GM18511 (cell line): ENCODE measurements at regions not wholly inside any gene's neighbourhood (a gene's known extent, or its start where the extent isn't known, plus 50 kb on each side); places are given as distances from the start of the nearest gene placed in this dataset.

Experiments used
- ATAC-seq: cut with Tn5 transposase; IDR thresholded peaks from one replicate; pipeline ENCODE4 v1.9.1; 2021; ENCODE audit warnings: mild to moderate bottlenecking, moderate library complexity; ENCODE audit not compliant: unreplicated experiment

DNA sequence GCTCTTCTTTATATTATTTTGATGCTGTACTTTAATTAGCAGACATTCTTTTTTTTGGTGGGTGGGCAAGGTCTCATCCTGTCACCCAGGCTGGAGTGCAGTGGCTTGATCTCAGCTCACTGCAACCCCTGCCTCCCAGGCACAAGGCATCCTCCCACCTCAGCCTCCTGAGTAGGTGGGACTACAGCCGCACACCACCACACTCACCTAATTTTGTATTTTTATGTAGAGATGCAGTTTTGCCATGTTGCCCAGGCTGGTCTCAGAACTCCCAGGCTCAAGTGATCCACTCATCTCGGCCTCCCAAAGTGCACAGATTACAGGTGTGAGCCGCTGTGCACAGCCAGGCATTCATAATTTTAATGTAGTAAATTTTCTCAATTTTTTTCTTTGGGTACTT, 608.1 kb downstream of the ZNF385D start:
- ATAC-seq, result no peak

GRCh38 chr3:21142031-21142430, 609.0 kb downstream of the ZNF385D start:
- no peak for ATAC-seq

- ATAC-seq, result no peak
Measured at GRCh38 chr3:21140785-21141184, 610.2 kb downstream of the ZNF385D start.

DNA sequence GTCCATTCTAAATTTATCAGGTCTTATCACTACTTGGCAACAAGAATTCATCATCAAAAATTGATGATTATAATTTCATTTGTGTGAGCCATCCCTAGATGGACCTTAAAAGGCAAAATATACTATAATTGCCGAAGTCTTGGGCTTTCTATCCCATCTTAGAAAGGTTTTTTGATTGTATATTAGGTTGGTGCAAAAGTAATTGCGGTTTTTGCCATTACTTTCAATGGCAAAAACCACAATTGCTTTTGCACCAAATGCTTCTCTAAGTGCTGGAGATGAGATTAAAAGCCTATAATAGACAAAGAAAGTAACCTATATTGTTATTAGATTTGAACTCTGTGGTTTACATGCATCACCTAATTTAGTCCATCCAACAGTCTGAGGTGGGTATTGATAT, 612.9 kb downstream of the ZNF385D start:
- no peak for ATAC-seq

DNA sequence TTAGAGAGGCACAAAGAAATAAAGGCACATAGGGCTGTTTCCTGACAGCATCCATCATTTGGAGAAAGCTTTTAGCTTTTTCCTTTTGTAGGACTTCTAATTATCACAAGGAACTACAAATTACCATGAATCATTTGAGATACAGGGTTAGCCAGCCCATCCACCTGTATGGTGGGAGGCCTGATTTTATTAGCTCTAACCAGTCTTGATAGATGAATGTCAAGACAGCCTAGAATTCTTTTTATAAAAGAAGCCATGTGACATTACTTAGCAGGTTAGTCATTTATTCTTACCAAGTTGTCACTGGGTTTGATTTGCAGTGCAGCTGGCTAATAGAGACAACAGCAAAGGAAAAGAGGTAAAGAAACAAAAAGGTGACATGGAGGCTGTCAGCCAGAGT, 618.1 kb downstream of the ZNF385D start:
- ATAC-seq, result no peak

DNA sequence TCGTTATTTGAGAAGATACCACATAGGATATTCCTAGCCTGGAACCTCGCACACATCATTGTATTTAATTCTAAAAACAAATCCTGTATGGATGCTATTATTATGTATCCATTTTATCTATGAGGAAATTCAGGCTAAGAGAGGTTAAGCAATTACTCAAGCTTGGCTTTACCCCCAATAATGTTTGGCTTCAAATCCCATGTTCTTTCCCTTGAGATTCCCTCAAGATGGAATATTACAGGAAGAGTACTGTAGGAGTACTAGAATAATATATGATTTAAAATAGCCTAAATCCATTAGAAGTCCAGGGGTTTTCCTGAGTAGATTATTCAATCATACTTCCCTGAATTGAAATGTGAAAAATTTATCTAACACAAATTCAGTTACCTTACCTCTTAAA, 630.2 kb downstream of the ZNF385D start:
- no peak for ATAC-seq

DNA sequence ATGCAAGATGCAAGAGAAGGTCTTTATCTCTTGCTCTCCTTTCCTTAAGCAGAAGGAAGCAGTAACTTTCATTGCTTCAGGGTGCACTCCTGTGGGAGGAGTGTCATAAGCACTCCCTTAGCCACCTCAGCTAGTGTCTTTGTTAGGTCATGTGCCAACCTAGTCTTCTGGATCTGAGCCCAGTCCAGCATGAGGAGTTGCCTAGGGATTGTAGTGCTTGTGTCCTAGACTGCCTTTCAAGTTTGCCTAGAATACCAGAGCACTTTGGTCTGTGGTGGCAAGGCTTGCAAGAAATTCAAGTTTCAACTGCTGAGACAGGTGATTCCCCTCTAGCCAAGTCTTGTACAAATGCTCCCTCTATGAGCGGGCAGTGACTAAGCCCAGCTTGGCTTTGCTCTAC, 633.6 kb downstream of the ZNF385D start:
- no peak for ATAC-seq

DNA sequence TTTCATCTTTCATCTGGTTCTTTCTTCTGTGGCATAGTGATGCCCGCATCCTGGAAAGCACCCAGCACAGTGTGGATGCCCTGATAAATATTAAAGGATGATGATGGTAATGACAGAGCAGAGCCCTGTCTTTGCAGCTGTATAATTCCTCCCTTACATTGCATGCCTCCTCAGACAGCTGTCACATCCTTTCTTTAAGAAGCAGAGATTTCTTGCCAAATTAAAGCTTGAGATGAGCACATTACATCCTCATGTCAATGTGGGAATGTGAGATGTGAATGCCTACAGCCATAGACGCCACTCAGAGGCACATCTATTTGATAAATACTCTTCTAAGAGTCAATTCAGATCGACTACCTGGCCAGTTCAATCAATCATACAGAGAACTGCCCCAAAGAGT, 642.0 kb downstream of the ZNF385D start:
- ATAC-seq, result no peak

DNA sequence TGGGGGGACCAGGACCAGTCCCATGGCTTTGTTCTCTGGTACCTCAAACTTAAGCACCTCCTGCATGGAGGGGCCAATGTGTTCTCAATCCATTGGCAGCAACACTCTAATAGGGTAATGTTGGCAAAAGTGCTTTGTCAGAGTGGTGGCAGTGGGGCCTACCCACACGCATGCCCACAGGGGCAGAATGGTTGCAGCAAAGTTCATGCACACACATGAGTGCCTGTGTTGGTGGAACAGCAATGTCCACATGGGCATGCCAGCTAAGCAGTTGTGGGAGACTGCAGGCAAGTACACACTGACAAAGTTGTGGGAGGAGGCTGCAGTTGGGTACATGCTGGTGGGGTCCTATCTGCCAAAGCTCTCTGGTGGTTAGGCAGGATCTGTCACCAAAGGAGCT, 645.2 kb downstream of the ZNF385D start:
- ATAC-seq, result no peak

DNA sequence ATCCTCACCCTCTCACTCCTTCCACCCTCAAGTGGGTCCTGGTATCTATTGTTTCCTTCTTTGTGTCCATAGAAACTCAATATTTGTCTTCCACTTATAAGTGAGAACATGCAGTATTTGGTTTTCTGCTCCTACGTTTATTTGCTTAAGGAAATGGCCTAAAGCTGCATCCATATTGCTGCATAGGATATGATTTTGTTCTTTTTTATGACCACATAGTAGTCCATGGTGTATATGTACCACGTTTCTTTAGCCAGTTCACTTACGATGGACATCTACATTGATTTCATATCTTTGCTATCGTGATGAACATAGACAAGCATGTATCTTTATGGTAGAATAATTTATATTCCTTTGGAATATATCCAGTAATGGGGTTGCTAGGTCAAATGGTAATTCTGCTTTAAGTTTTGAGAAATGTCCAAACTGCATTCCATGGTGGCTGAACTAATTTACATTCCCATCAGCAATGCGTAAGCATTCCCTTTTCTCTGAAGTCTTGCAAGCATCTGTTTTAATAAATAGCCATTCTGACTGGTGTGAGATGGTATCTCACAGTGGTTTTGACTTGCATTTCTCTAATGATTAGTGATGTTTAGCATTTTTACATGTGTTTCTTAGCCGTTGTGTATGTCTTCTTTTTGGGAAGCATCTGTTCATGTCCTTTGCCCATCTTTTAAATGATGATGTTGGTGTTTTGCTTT, 650.2 kb downstream of the ZNF385D start:
- no peak for ATAC-seq

DNA sequence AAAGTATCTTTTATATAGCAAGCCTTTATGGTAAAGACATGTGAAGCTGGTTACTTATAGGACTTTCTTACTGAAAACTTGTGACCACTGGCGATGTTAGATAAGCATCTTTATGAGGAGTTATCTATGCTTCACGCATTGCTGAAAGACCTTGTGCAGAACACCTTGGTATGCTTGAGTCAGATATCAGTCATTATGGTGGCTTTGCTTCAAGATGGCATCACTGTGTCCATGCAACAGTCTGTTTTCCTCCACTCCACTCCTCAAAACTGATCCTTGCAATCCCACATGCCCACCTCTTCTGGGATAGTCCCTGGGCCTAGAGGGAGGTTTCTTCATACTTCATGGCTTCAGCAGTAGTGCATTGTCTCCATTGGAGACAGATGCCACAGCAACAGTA, 656.3 kb downstream of the ZNF385D start:
- no peak for ATAC-seq

DNA sequence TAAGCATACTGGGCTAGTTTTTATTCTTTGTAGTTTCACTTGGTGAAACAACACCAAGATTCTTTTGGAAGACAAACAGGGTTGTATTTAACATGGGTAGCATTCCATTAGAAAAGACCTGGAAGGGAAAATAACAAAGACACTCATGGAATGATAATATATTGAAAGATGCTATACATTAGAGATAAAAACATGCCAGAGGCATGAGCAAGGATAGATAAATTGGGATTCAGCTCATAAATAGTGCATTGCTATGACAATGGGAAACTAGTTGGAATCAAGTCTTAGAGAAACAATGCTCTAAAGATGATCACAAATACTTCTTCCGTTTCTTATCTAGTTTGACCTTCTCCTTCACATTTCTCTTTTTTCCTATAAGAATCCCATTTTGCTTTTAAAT, 677.4 kb downstream of the ZNF385D start:
- no peak for ATAC-seq

GRCh38 chr3:21067031-21067813, 683.8 kb downstream of the ZNF385D start:
- ATAC-seq, result no peak

GRCh38 chr3:21062831-21063294, 688.1 kb downstream of the ZNF385D start:
- ATAC-seq, result no peak

- ATAC-seq, result no peak
Measured at GRCh38 chr3:21059404-21059803, 691.6 kb downstream of the ZNF385D start.

GRCh38 chr3:21056293-21056692, 694.7 kb downstream of the ZNF385D start:
- ATAC-seq, result no peak

GRCh38 chr3:21055015-21055414, 696.0 kb downstream of the ZNF385D start:
- no peak for ATAC-seq

GRCh38 chr3:21054064-21054463, 696.9 kb downstream of the ZNF385D start:
- no peak for ATAC-seq

- no peak for ATAC-seq
Measured at GRCh38 chr3:21049334-21050062, 701.5 kb downstream of the ZNF385D start.

GRCh38 chr3:21043139-21043538, 707.9 kb downstream of the ZNF385D start:
- ATAC-seq, result no peak

- no peak for ATAC-seq
Measured at GRCh38 chr3:21042184-21042583, 708.8 kb downstream of the ZNF385D start.

- no peak for ATAC-seq
Measured at GRCh38 chr3:21041621-21042020, 709.4 kb downstream of the ZNF385D start.
